ENCODE measurements at regions not wholly inside any gene's neighbourhood (a gene's known extent, or its start where the extent isn't known, plus 50 kb on each side); places are given as distances from the start of the nearest gene placed in this dataset.
"Not testable (repeated sequence)": the region's sequence is repeated elsewhere in the genome, so short reads cannot be mapped to it uniquely, and the experiment has no call there.

GRCh38 chr13:86464193-86464592 lies 665.0 kb upstream of the SLITRK6 start:
- CTCF ChIA-PET, result no interaction called here
- DNase-seq (ENCODE audit: extremely low spot score), result peak; percentile 21
- no peak for TF ChIP-seq ELF4 (IDR thresholded peaks at IDR 0.05)
- no peak for TF ChIP-seq FOXM1 (IDR thresholded peaks at IDR 0.05; ENCODE audit: borderline replicate concordance)
- TF ChIP-seq FOXA1 (IDR thresholded peaks at IDR 0.05), result no peak
- no peak for TF ChIP-seq TARDBP (IDR thresholded peaks at IDR 0.05)
- no peak for TF ChIP-seq LEF1 (IDR thresholded peaks at IDR 0.05; ENCODE audit: borderline replicate concordance)
- no peak for TF ChIP-seq SP1 (IDR thresholded peaks at IDR 0.05)
- no peak for TF ChIP-seq CTBP1 (IDR thresholded peaks at IDR 0.05; ENCODE audit: borderline replicate concordance)
- POLR2A ChIA-PET, result no interaction called here

GRCh38 chr13:86474971-86475370 lies 675.8 kb upstream of the SLITRK6 start:
- no peak for DNase-seq (ENCODE audit: extremely low spot score)
- TF ChIP-seq ELF4 (IDR thresholded peaks at IDR 0.05), result no peak
- TF ChIP-seq ZNF384 (IDR thresholded peaks at IDR 0.05), result no peak
- TF ChIP-seq FOXK2 (IDR thresholded peaks at IDR 0.05), result no peak
- CTCF ChIA-PET, result no interaction called here
- POLR2A ChIA-PET, result no interaction called here

GRCh38 chr13:86476656-86477055 lies 677.4 kb upstream of the SLITRK6 start:
- ChIA-PET POLR2A (no interaction called here), CTCF (no interaction called here)
- TF ChIP-seq HDGF (IDR thresholded peaks at IDR 0.05; ENCODE audit: borderline replicate concordance) (no peak), BHLHE40 (IDR thresholded peaks at IDR 0.05; ENCODE audit: borderline replicate concordance) (no peak), LEF1 (IDR thresholded peaks at IDR 0.05; ENCODE audit: borderline replicate concordance) (no peak), ZNF384 (IDR thresholded peaks at IDR 0.05) (no peak), ELF4 (IDR thresholded peaks at IDR 0.05) (no peak), FOXA1 (IDR thresholded peaks at IDR 0.05) (no peak), NFRKB (IDR thresholded peaks at IDR 0.05) (no peak), FOXM1 (IDR thresholded peaks at IDR 0.05; ENCODE audit: borderline replicate concordance) (no peak), SUZ12 (IDR thresholded peaks at IDR 0.05) (no peak), PKNOX1 (IDR thresholded peaks at IDR 0.05) (no peak), CTBP1 (IDR thresholded peaks at IDR 0.05; ENCODE audit: borderline replicate concordance) (no peak), TARDBP (IDR thresholded peaks at IDR 0.05) (no peak), SP1 (IDR thresholded peaks at IDR 0.05) (no peak), L3MBTL2 (conservative IDR thresholded peaks at IDR 0.05) (no peak), ARNT (IDR thresholded peaks at IDR 0.05) (no peak), FOXK2 (IDR thresholded peaks at IDR 0.05) (no peak)

GRCh38 chr13:86486582-86486981 lies 687.4 kb upstream of the SLITRK6 start:
- ChIA-PET POLR2A (no interaction called here), CTCF (no interaction called here)
- TF ChIP-seq TARDBP (IDR thresholded peaks at IDR 0.05) (no peak), FOXM1 (IDR thresholded peaks at IDR 0.05; ENCODE audit: borderline replicate concordance) (no peak), FOXA1 (IDR thresholded peaks at IDR 0.05) (no peak), FOXK2 (IDR thresholded peaks at IDR 0.05) (no peak), LEF1 (IDR thresholded peaks at IDR 0.05; ENCODE audit: borderline replicate concordance) (no peak), ZNF384 (IDR thresholded peaks at IDR 0.05) (no peak), L3MBTL2 (conservative IDR thresholded peaks at IDR 0.05) (no peak), NFRKB (IDR thresholded peaks at IDR 0.05) (no peak), ELF4 (IDR thresholded peaks at IDR 0.05) (no peak), CTBP1 (IDR thresholded peaks at IDR 0.05; ENCODE audit: borderline replicate concordance) (no peak), SP1 (IDR thresholded peaks at IDR 0.05) (no peak), ARNT (IDR thresholded peaks at IDR 0.05) (no peak), PKNOX1 (IDR thresholded peaks at IDR 0.05) (no peak), SUZ12 (IDR thresholded peaks at IDR 0.05) (no peak), HDGF (IDR thresholded peaks at IDR 0.05; ENCODE audit: borderline replicate concordance) (no peak), BHLHE40 (IDR thresholded peaks at IDR 0.05; ENCODE audit: borderline replicate concordance) (no peak)

More at GRCh38 chr13:86476656-86477055, 677.4 kb upstream of the SLITRK6 start:
- DNase-seq (ENCODE audit: extremely low spot score), result no peak

GRCh38 chr13:86491121-86491520 lies 691.9 kb upstream of the SLITRK6 start:
- DNase-seq (ENCODE audit: extremely low spot score), result no peak
- ChIA-PET CTCF (no interaction called here), POLR2A (no interaction called here)
- TF ChIP-seq HDGF (IDR thresholded peaks at IDR 0.05; ENCODE audit: borderline replicate concordance), result no peak
- no peak for TF ChIP-seq SUZ12 (IDR thresholded peaks at IDR 0.05)
- TF ChIP-seq LEF1 (IDR thresholded peaks at IDR 0.05; ENCODE audit: borderline replicate concordance), result no peak
- no peak for TF ChIP-seq NFRKB (IDR thresholded peaks at IDR 0.05)
- TF ChIP-seq ELF4 (IDR thresholded peaks at IDR 0.05), result no peak
- no peak for TF ChIP-seq SP1 (IDR thresholded peaks at IDR 0.05)

More at GRCh38 chr13:86486582-86486981, 687.4 kb upstream of the SLITRK6 start:
- no peak for DNase-seq (ENCODE audit: extremely low spot score)

- POLR2A ChIA-PET; CTCF ChIA-PET; DNase-seq (ENCODE audit: extremely low spot score): not testable (repeated sequence)
Measured at GRCh38 chr13:86501931-86502330, 702.7 kb upstream of the SLITRK6 start.

- CTCF ChIA-PET, result interaction anchor here (0.8 kb wide), 1 partner anchor 115 kb away, joined by 3 read pairs; no protein-coding TSS in a partner anchor
- POLR2A ChIA-PET, result no interaction called here
- no peak for TF ChIP-seq BHLHE40 (IDR thresholded peaks at IDR 0.05; ENCODE audit: borderline replicate concordance)
- no peak for DNase-seq (ENCODE audit: extremely low spot score)
Measured at GRCh38 chr13:86510792-86511191, 711.6 kb upstream of the SLITRK6 start.

- CTCF ChIA-PET, result interaction anchor here (0.6 kb wide), 1 partner anchor 625 kb away, joined by 4 read pairs; no protein-coding TSS in a partner anchor
- DNase-seq (ENCODE audit: extremely low spot score), result no peak
- no peak for TF ChIP-seq FOXM1 (IDR thresholded peaks at IDR 0.05; ENCODE audit: borderline replicate concordance)
- no peak for TF ChIP-seq SP1 (IDR thresholded peaks at IDR 0.05)
- no peak for TF ChIP-seq FOXK2 (IDR thresholded peaks at IDR 0.05)
- TF ChIP-seq CTBP1 (IDR thresholded peaks at IDR 0.05; ENCODE audit: borderline replicate concordance), result no peak
- no peak for TF ChIP-seq L3MBTL2 (conservative IDR thresholded peaks at IDR 0.05)
- TF ChIP-seq ELF4 (IDR thresholded peaks at IDR 0.05), result no peak
- no peak for TF ChIP-seq BHLHE40 (IDR thresholded peaks at IDR 0.05; ENCODE audit: borderline replicate concordance)
- TF ChIP-seq ARNT (IDR thresholded peaks at IDR 0.05), result no peak
- no peak for TF ChIP-seq FOXA1 (IDR thresholded peaks at IDR 0.05)
- TF ChIP-seq HDGF (IDR thresholded peaks at IDR 0.05; ENCODE audit: borderline replicate concordance), result no peak
- TF ChIP-seq TARDBP (IDR thresholded peaks at IDR 0.05), result no peak
- no peak for TF ChIP-seq PKNOX1 (IDR thresholded peaks at IDR 0.05)
- TF ChIP-seq SUZ12 (IDR thresholded peaks at IDR 0.05), result no peak
- TF ChIP-seq LEF1 (IDR thresholded peaks at IDR 0.05; ENCODE audit: borderline replicate concordance), result no peak
- TF ChIP-seq NFRKB (IDR thresholded peaks at IDR 0.05), result no peak
- POLR2A ChIA-PET, result no interaction called here
Measured at GRCh38 chr13:86541461-86541860, 742.2 kb upstream of the SLITRK6 start.
